ENCODE measurements at regions not wholly inside any gene's neighbourhood (a gene's known extent, or its start where the extent isn't known, plus 50 kb on each side); places are given as distances from the start of the nearest gene placed in this dataset.

- no peak overlapping the region for H3K4me3 ChIP-seq (ENCODE audit: low read length)
- no peak for DNase-seq (ENCODE audit: low read depth, low spot score)
Observed at GRCh38 chr12:13707829-13708228, 273.6 kb downstream of the GRIN2B start.

GRCh38 chr12:13702381-13702780 is 279.0 kb downstream of the GRIN2B start:
- no peak for DNase-seq (ENCODE audit: low read depth, low spot score)
- H3K4me3 ChIP-seq (ENCODE audit: low read length): no peak overlapping the region

- no peak for DNase-seq (ENCODE audit: low read depth, low spot score)
- no peak overlapping the region for H3K4me3 ChIP-seq (ENCODE audit: low read length)
Observed at GRCh38 chr12:13701502-13701901, 279.9 kb downstream of the GRIN2B start.

DNA sequence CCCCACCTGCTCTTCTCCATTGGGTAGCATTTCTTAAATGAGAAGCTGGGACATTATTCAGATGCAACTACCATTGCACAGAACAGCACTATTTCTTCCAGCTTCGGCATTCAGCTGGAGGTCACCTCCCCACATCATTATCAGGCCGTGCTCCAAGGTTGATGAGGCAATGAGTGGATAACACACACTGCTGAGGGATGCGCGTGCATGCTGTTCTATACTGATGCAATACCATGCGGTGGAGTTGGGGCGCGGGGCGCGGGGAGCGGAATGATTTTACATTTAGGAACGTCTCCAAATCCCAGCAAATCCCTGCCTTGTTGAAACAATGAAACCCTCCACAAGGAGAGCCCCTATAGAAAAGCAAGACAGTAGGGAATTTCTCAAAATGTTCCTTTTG is 283.4 kb downstream of the GRIN2B start:
- H3K4me3 ChIP-seq (ENCODE audit: low read length): no peak overlapping the region
- DNase-seq (ENCODE audit: low read depth, low spot score): no peak

DNA sequence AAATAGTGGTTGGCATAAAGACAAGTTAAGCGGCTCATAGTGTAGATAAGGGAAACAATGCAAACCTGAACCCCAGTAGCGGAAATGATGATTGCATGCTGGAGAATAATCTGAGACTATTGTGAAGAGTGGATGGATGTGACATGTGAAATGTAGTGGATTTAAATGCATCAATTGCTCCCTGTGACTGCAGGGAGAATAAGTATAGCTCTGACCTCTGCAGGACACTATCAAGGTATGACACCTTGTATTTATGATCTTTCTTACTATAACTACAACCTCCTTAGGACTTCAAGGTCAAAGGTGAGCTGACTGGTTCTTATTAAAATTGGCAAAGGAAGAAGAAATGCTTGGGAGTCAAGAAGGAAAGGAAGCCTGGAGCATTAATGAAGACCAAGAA is 285.6 kb downstream of the GRIN2B start:
- DNase-seq (ENCODE audit: low read depth, low spot score): no peak
- no peak overlapping the region for H3K4me3 ChIP-seq (ENCODE audit: low read length)

DNA sequence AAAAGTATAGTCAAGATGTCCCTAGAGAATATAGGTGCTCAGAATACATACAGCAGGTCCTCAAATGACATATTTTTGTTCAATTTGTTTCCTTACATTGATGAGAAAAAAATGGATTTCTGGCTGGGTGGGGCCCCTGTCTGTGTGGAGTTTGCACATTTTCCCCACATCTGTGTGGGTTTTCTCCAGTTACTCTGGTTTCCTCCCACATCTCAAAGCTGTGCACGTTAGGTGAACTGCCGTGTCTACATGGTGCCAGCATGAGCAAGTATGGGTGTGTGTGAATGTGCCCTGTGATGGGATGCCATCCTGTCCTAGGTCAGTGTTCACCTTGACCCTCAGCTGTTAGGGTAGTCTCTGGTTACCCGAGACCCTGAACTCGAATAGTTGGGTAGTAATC is 289.1 kb downstream of the GRIN2B start:
- no peak overlapping the region for H3K4me3 ChIP-seq (ENCODE audit: low read length)
- no peak for DNase-seq (ENCODE audit: low read depth, low spot score)

GRCh38 chr12:13691598-13691997 is 289.8 kb downstream of the GRIN2B start:
- no peak for DNase-seq (ENCODE audit: low read depth, low spot score)
- H3K4me3 ChIP-seq (ENCODE audit: low read length): no peak overlapping the region

DNA sequence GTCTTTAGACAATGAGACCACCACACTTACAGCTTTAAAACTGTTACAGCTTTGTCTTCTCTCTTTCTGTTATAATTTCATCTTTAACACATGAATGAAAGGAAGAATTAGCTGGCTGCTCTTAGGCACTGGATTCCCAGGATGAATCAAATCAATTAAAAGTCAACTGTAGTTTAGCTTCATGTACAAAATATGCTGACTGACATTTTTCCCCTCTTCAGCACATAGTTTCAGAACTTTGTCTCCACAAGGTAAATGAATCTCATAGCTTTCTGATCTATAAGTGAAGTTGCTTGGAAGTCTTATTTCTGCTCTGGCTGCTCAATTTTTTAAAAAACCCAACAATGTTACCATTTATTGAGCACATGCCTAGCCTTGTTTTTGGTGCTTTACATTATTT is 293.8 kb downstream of the GRIN2B start:
- no peak for DNase-seq (ENCODE audit: low read depth, low spot score)

DNA sequence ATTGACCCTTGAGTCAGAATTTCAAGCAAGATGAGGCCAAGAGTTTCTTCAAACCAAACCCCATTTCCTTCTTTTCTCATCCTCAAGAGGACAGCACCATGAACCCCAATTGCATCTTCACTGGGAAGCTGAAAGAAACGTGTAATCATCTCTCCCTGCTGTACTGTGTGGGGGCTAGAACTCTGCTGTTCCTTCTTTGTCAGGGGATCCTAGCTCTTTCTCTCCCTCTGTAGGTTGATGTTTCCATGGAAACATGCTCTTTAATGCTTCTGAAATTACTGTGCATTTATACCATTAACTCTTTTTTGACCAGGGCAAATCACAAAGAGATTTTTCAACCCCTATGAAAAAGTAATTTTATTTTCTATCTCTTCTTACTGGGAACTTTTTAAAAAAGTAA is 295.1 kb downstream of the GRIN2B start:
- H3K4me3 ChIP-seq (ENCODE audit: low read length): no peak overlapping the region
- no peak for DNase-seq (ENCODE audit: low read depth, low spot score)

More for the DNA sequence above, 293.8 kb downstream of the GRIN2B start:
- H3K4me3 ChIP-seq (ENCODE audit: low read length): no peak overlapping the region

GRCh38 chr12:13680916-13681315 is 300.5 kb downstream of the GRIN2B start:
- DNase-seq (ENCODE audit: low read depth, low spot score): no peak
- H3K4me3 ChIP-seq (ENCODE audit: low read length): no peak overlapping the region

DNA sequence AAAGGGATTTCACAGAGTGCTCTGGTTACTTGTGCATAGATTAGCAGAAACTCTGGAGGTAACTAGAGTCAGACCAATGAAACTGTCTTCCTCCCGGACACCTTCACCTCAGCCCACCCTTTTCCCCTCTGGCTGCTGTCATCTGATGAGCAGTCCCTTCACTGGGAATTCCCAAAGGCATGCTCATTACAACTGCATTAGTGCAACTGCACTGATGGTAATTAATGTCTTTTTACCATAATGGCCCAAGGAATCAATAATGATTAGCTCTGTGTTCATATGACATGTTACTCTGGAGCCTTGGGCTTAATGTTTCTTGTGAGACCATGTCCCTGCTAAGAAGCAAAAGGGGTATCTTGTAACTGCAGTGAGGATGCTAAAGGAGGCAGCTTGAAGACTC is 304.5 kb downstream of the GRIN2B start:
- no peak overlapping the region for H3K4me3 ChIP-seq (ENCODE audit: low read length)

DNA sequence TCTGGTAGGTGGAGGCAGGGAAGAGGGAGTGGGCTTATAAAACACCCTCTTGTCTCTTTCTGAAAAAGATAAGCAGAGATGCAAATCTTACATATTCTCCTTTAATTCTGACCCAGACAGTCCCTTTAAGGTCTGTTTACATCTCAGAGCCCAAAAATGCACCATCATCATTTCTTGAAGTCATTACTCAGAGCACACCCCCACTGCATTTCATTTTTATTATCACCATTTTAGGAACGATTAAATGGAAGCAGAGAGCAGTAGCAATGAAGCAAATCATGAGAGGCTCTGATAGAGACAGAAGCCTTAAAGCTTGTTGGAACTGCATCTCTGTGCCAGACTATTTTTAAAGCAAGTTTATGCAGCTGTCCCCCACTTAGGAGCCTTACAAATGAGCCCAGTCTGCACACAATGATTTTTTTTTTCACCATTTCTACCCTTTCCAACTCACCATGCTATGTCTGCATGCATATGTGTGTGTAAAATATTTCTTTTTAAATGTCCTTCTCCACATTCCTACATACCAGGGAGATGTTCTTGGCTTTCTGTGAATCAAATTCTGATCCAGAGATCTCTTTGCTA is 311.0 kb downstream of the GRIN2B start:
- H3K4me3 ChIP-seq (ENCODE audit: low read length): no peak overlapping the region
- DNase-seq (ENCODE audit: low read depth, low spot score): no peak

More for the DNA sequence above, 304.5 kb downstream of the GRIN2B start:
- no peak for DNase-seq (ENCODE audit: low read depth, low spot score)

- no peak for DNase-seq (ENCODE audit: low read depth, low spot score)
- H3K4me3 ChIP-seq (ENCODE audit: low read length): no peak overlapping the region
Observed at GRCh38 chr12:13668880-13669279, 312.5 kb downstream of the GRIN2B start.

DNA sequence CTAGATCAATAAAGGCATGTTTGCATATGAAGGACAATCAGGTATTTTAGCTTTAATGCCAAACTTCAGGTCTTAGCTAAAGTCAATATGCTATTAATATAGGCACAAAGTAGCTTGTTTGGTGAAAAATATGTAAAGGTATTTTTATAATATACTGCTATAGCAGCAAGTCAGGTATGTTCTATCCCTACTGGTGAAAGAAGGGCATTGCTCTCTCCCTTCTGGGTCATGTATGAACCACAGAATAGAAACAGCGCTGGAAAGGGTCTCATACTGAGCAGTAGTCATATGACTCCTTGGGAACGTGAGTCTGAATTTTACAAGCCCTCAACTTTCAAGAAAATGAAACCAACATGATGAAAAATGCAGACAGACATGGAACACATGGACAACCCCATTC is 314.6 kb downstream of the GRIN2B start:
- H3K4me3 ChIP-seq (ENCODE audit: low read length): no peak overlapping the region
- DNase-seq (ENCODE audit: low read depth, low spot score): peak; percentile 6

DNA sequence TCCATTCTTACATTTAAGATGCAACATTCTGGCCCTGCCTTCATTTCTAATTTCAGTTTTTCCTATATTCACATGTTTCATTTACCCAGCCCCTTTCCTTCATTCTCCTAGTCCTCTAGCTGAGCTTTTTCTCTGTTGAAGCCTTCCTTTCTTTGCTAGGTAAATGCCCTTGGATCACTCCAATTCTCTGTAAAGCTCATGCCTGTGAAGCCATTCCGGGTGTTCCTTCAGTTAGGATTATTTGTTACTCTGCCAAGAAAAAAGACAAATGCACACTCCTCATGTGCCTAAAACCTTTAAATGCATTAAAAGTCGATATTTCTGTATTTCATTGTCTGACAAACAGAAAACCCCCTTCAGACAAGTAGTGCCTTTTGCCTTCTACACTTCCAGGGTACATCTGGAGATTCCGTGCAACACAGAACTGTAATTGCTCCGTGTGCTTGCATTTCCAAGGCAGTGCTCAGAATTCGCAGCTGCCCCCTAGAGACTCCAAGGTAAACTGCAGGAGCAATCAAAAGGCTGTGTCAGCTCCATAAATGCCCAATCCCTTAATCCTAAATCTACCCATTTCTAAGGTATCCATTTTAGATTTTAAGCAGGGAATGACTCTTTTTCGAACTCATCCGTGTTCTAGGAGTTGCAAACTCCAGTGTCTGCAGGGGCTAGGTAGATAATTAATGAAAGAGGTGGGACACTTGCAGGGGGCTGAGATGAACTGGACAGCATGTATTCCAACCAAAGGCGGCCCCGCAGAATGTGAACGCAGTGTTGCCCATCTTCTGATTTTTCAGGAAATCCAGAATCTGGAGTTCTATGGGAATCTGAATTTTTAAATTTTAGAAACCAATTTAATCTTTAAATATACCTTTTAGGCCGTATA is 320.2 kb downstream of the GRIN2B start:
- peak; percentile 19 for DNase-seq (ENCODE audit: low read depth, low spot score)
- no peak overlapping the region for H3K4me3 ChIP-seq (ENCODE audit: low read length)

GRCh38 chr12:13654456-13654855 is 326.9 kb downstream of the GRIN2B start:
- H3K4me3 ChIP-seq (ENCODE audit: low read length): no peak overlapping the region

GRCh38 chr12:13652105-13652504 is 329.3 kb downstream of the GRIN2B start:
- no peak overlapping the region for H3K4me3 ChIP-seq (ENCODE audit: low read length)
- DNase-seq (ENCODE audit: low read depth, low spot score): no peak

More at GRCh38 chr12:13654456-13654855, 326.9 kb downstream of the GRIN2B start:
- no peak for DNase-seq (ENCODE audit: low read depth, low spot score)

DNA sequence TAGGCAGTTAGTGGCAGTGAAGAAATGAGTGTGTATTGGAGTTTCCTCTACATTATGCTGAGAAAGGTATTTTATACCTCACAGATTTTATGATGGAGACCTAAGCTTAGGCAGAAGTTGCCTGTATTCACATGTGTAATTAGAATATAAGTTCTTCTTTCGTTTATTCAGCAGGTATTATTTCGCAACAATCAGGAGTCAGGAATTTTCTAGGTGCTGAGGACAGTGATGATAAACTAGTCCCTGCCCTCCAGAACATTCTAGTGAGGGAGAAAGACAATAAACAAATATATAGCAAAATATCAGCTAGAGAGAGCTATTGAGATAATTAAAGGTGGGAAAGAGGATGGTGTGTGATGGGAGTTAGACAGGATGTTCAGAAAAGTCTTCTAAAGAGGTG is 345.7 kb downstream of the GRIN2B start:
- H3K4me3 ChIP-seq (ENCODE audit: low read length): no peak overlapping the region
- DNase-seq (ENCODE audit: low read depth, low spot score): no peak

DNA sequence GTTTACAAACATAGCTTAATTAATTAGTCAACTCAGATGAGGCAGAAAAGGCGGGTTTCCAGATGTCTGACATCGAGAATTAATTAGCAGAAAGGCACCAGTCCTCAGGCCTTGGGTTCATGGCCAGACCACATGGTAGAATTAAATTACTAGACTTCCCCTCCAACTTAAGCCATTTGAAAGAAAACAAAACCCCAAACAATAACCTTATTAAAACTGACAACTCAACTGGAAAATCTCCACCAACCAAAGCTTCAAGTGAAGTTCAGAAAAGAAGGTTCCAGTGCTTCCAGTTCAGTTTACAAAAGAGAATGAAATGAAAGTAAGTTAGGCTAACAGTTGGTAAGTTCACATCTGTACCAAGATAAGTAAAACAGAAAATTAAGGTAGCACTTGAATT is 349.5 kb downstream of the GRIN2B start:
- DNase-seq (ENCODE audit: low read depth, low spot score): no peak
- H3K4me3 ChIP-seq (ENCODE audit: low read length): no peak overlapping the region

DNA sequence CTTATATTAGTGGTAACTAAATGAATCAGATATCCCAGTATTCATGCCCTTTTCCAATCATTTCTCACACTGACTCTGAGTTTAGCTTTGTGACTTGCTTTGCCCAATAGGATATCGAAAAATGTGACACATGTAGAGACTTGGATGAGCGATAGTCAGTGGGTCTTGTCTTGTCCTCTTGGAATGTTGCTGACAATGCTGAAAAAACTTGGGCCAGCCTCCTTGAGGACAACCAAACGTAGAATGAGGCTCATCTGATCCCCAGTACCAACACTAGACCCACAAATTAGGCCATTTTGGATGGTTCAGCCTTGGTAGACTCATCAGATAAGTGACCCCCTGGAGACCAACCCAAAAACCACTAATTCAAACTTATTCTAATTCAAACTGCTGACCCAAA is 351.0 kb downstream of the GRIN2B start:
- DNase-seq (ENCODE audit: low read depth, low spot score): no peak

GRCh38 chr12:13628067-13628466 is 353.3 kb downstream of the GRIN2B start:
- DNase-seq (ENCODE audit: low read depth, low spot score): no peak

More for the DNA sequence above, 351.0 kb downstream of the GRIN2B start:
- no peak overlapping the region for H3K4me3 ChIP-seq (ENCODE audit: low read length)

More at GRCh38 chr12:13628067-13628466, 353.3 kb downstream of the GRIN2B start:
- no peak overlapping the region for H3K4me3 ChIP-seq (ENCODE audit: low read length)

Measured in Jurkat, Clone E6-1 (cell line).